LHCN-M2 (cell line): ENCODE measurements at regions not wholly inside any gene's neighbourhood (a gene's known extent, or its start where the extent isn't known, plus 50 kb on each side); places are given as distances from the start of the nearest gene placed in this dataset.
A peak's percentile ranks its signal among the peaks of the same experiment; 100 is the strongest.

Experiments
- DNase-seq: peaks from one replicate; pipeline ENCODE4 v3.0.0-alpha.2; 2012; ENCODE audit warnings: low read depth

DNA sequence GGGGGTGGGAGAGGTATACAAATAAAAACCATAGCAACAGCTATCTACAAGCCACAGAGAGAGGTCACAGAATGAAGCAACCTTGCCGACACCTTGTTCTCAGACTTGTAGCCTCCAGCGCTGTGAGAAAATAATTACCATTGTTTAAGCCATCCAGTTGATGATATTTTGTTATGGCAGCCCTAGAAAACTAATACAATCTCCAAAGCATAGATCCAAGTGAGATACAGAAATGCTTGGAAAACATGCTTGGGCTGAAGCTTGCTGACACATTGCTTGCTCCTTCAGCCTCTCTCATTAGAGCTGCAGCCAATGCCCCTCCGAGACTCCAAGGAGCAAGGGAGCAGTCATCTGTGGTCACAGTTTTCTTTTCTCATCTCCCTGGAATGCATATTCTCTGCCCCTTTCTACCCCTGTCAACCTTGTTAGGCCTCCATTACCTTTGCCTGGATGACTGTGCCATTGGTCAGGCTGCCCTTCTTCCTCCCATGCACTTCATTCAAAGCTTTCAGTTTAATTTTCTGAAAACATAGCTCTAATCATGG lies 401.4 kb upstream of the KLF4 start:
- peak; percentile 29 for DNase-seq

DNA sequence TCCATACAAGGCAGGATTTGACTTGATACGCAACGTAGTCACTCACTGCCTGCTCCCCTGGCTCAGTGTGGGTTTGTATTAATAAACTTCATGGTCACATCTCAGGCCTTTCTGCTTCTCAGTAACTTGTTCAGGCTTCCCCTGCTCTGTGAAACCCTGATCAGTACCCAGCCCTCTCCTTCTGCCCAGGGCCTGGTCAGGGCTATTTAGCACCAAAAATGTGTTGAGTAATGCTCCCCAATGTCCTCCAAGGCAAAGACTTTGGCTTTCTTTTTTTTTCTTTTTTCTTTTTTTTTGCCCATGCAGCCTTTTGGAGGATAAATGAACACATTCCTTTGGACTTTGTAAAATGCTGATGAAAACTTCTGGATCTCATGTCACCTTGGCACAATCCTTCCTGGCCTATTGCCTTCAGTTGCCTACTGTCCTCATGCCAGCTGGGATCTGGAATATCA lies 399.2 kb upstream of the KLF4 start:
- no peak for DNase-seq

DNA sequence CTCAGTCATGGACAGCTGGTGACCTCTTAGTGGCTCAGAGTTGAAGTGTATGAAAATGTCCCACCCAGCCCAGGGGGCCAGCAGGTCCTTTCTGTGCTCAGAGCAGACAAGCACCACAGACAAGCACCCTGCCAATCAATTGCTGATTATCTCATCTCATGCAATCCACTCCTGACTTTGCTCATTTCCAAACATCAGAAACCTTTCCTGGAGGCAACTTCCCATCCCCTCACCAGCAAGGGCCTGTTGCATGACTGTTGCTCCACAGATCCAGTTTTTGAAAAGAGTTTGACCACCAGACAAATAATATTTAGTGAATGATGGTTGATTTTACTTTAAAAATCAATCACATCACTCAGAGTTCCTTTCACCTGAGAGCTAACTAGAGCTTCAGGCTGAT lies 397.3 kb upstream of the KLF4 start:
- no peak for DNase-seq

DNA sequence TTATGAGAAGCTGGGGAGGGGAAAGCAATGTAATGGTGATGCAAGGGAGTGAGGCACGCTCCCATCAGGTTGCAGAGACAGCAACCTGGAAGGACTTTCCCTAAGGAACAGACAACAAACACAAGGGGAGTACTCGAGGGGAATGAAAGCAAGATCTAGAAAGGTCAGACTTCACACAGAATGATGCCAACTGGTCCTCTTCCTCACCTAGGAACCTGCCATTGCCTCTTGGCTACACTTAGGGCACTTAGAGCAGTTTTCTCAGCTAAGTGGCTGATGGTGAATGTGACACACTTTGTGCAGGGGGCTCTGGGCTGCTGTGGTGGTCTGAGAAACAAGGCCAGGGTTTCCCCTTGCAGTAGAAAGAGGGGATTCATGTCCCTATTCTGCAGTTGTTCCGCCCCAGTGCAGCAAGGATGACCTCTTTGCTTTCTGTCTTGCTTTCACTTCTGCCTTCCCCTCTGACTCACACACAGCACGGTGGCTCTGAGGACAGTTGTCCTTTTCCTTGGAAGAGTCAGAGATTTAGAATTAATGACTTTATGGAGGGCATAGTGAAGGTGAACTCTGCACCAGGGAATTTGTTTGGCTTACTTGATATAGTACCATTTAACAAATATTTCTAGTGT lies 394.0 kb upstream of the KLF4 start:
- DNase-seq, result no peak

DNA sequence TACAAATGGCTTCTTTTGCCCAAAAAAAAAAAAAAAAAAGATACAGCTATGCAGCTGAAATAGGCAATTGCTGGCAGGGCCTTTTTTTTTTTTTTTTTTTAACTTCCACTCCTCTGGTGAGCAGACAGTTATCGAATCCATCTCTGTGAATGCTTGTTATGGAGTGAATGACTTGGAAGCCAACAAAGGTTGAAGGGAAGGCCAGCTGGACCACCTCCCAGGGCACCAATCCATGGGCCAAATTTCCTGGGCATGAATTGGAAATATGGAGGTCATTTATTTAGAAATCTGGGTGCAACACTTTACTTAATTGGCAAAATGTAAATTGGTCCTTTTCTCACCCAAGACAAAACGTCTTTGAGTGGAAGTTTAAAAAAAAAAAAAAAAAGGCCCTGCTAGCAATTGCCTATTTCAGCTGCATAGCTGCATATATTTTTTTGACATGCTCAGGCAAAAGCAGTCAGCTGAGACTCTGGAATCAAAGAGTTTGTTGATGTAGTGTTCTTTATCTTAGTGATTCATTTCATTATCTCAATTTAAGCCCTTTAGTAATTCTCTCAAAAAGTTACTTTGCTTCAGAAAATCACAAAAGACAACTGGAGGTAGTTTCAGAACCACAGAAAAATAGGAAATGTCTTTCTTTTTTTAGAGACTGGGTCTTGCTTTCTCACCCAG lies 392.2 kb upstream of the KLF4 start:
- DNase-seq, result no peak

DNA sequence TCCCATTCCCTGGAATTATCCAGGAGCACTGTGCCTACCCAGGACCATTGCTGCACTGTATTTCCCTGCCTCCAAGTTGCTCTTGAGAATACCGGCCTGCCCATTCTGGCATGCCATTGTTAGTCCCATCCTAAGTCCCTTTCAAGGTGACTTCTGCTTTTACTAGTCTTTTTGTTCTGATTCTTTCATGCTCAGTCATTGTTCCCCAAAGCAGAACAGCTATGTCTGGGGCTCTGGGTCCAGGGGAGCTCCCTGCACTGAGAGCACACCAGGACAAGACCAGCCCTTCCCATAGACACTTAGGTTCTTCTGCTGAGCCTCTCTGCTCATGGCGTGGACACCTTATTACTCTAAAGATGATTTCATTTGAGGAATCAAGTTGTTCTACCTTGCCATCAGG lies 388.9 kb upstream of the KLF4 start:
- DNase-seq, result no peak

DNA sequence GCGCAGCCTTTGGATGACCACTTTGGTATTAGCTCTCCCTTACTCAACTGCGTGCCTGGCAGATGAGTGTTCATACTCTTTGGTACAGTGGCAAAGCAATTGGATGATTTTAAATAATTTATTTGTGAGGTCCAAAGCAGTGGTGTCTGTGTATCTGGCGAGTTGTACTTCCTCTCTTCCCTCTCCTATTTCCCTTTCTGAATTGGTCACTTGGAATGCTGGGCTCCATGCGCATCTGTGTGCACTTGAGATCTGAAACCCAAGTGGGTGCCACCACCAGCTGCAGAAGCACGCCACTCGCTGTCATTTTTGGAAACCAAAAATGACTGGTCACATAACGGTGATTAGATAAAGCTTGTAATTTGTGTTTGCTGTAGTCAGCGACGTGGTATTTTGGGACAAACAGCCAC lies 386.0 kb upstream of the KLF4 start:
- DNase-seq, result no peak

DNA sequence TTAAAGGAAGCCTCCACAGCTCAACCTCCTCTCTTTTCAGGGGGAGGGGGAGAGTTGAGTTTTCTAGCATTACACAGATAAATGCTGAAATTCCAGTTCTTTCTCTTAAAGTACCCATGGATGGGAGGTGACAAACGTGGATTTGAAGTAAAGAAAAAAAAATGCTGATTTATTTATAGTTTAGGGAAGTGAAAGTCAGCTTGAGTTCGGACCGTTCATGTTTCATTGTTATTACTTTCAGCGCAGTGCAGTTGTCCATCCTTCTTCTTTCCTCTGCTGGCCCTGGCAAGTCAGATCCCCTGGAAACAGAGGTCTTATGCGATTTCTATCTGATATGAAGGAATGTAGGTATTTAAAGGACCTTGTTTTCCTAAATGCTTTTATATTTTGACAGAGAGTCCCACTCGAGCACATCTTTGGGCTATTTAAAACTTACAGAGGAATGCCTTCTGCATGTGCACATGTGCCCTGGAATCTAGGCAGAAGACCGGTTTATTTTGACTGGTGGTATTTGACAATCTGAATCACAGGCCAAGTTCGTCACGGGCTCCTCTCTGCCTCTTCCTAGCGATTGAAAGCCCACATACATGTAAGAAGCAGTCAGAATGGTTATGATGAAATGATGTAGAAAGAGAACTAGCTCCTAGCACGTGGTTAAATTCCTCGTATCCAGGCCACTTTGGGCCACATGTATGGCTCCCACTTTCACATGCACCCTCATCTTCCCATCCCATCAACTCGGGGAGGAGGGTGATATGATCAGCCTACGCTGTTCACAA lies 385.2 kb upstream of the KLF4 start:
- DNase-seq, result no peak

DNA sequence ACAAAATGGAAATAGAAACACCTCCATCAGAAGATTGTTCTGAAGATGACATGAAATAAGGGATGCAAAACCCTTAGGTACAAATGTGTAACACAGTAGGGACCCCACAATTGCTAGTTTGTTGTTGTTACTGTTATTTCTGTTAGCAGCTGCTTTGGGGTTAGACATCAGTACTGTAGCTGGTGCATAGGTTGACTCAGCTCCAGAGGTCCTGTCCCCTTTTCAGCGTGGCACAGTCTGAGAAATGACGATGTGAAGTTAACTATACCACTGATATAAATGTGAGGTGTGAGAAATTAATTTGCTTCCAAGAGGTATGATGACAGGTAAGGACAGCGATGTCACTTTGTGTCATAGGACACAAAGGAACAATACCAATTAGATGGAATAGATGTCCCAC lies 384.6 kb upstream of the KLF4 start:
- DNase-seq, result no peak

DNA sequence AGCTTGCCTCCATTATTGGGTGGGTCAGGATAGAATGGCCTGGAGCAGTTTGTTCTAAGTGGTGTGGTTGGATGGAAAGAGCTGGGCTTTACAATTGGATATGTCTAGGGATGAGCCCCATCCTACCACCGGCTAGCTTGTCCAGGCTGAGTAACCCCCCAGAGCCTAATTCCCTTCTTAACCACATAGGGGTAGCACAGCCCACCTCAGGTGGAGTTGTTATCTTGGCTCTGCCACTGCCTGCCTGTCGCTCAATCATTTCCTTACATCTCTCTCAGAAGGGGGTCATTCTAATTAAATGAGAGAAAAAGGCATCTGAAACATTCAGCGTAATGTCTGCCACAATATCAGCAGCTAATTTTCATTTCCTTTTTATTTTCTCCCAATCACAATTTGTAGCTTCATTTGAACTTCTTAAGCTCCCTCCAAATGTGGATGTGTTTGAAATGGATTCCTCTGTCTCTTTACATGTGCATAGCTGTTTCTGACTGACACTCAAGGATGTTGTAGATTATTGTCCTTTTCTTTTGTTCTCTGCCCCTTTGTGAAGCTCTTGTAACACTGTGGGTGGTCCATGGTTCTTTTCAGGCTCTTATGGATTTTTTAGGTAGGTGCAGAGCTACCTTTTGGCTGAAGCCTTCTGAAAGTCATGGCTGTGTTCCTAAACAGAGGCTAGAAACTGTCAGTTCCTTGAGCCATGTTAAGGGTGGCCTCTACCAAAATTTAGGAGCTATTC lies 383.1 kb upstream of the KLF4 start:
- DNase-seq, result no peak

DNA sequence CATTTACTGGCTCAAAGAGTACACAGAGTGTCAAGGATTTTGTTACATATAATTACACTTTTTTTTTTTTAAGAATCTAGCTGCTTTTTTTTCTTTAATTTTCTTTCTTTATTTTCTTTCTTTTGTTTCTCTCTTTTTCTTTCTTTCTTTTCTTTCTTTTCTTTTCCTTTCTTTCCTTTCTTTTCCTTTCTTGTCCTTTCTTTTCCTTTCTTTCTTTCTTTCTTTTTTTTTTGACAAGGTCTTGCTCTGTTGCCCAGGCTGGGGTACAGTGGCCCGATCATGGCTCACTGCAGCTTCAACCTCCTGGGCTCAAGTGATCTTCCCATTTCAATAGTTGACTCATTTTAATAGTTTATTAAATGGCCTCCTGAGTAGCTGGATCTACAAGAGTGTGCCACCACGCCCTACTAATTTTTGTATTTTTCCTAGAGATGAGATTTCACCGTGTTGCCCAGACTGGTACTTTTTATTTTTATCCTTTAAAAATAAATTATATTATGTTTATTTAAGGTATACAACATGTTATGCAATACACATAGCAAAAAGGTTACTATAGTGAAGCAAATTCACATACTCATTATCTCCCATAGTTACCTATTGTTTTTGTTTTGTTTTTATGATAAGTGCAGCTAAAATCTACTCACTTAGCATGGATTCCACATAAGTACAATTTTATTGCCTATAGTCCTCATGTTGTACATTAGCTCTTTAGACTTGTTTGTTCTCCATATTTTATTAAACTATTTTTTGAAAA lies 381.5 kb upstream of the KLF4 start:
- DNase-seq, result no peak

DNA sequence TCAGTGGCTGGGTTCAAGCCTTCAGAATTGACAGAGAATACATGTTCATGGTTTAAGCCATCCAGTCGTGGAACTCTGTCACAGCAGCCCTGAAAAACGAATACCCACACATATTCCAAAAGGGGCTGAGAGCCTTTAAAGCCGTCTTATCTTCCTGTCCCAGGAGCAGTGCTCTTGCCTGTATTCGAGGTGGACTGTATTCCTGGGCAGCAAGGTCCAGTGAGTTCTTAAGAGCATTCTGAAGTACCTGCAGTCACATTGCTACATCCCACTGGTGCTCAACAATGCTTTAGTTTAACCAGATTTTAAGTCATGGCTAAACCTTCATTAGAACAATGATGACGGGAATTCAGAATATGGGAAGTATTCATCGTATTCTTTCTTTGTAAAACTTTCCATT lies 380.7 kb upstream of the KLF4 start:
- DNase-seq, result no peak

DNA sequence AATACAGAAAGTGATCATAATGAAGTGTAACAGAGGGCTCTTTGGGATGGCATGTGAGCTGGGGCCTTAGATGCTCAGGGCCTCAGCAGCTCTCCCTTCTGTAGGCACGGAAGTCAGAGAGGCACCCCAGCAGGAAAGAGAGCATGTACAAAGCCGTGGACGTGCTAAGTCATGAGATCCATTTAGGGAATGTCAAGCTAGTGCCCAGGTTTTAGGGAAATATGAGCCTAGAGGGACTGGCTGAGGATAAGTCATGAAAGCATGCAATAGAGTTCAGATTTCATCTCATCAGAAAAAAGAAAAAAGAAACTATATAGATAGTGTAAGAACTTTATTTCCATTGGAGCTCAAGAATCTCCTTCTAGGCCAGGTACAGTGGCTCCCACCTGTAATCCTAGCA lies 379.5 kb upstream of the KLF4 start:
- DNase-seq, result no peak

DNA sequence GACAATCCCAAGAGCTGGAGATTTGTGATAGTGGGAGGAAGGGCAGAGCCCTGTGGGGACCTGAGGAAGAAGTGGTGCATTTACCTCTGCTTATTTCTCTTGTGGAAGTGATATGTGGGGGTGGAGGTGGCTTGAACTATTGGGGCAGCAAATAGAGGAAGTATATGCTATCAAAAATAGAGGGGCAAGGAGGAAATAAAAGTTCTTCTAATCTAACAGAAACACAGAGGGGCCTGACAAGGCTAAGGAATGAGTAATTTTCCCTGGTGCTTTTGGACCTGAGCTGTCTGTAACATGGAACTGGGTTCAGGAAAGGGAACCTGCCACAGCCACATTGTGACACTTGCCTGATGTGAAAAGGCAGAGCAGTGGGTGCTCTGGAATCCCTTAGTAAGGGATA lies 378.6 kb upstream of the KLF4 start:
- DNase-seq, result no peak

DNA sequence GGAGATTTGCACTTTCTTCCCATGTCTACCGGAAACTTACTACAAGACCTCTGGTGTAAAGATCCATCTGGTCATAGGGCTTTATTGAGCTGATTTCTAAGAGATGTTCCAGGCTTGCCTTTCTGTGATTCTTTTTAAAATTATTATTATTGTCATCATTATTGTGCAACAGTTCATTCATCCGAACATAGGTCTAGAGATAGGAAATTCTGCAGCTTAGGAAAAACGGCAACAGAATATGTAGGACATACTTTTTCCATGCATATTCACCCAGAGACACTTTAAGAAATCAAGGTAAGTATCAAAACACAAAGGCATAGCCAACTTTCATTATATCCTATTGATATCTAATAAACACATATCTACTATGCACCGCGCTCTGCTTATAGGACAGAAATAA lies 378.2 kb upstream of the KLF4 start:
- DNase-seq, result no peak

DNA sequence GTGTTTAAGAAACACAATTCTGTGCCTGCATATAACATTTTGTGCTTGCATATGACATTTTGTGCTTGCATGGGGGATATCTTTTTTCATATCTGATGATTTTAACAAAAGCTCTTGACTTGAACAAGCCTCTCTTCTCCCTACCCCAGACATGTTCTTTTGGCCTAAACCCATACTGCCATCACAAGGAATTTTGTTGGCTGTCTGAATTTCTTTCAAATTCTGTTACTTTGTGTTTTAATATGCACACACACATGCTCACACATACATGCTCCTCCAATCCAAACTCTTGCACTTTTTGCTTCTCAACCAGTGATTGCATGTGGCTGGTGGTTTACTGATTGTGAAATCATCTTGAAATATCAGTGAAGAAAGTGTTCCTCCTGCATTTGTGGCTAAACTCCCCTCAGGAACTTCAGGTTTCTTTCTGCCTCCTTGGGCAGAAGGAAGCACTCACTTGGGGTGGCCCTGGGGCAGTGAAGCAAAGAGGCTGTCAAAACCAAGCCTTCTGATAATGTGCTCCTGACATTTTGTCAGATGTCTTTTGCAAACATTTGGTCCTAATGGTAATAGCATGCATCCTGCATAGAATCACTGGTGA lies 377.2 kb upstream of the KLF4 start:
- DNase-seq, result peak; percentile 31

DNA sequence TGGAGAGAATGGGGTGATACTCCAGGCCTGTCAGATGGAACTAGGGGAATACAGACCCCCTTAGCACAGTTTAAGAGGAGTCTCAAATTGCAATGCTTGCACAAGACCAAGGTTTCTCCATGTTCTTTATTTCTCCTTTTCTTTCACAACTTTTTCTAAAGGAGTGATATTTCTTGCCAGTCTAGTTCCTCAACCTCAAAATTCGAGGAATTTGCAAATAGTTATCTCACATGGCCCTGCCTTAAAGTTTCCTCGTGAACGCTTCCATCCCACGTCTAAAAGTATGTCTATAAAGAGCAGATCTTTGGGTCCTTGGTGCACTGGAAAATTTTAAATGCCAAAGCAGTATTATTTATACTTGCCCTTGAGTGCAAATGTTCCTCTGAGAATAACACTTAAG lies 373.8 kb upstream of the KLF4 start:
- DNase-seq, result no peak

DNA sequence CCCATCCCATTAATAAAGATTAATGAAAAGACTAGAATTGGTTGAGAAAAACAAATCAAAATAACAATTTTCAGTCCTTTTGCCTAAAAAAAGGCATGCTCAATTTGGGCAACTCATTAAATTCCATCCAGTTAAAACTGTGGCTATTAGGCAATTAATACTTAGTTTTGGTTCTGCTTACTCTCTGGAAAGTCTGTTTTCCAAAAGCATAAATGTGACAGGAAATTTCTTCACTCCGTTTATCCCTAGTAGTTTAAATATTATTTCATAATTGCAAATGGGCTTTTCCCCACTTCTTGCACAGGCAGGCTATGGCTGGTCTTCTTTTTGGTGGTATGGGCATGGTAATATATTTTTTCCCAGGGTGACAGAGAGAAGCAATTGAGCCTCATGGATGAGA lies 373.3 kb upstream of the KLF4 start:
- DNase-seq, result no peak

DNA sequence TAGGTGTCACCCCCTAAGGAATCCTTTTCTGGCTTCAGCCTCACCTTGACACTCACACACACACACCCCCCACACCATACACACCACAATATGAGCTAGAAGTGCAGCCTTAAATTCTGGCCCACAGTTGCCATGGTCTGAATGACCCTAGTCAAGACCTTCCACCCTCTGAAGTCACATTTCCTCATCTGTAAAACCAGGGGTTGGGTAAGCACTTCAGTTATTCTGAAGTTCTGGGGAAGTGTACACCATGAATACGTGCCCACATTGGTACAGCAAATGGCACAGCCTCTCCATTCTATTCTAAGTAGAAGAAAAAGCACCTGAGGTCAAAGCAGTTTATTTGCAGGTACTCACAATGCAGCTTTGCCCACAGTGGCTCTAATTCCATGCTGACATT lies 372.8 kb upstream of the KLF4 start:
- DNase-seq, result no peak

DNA sequence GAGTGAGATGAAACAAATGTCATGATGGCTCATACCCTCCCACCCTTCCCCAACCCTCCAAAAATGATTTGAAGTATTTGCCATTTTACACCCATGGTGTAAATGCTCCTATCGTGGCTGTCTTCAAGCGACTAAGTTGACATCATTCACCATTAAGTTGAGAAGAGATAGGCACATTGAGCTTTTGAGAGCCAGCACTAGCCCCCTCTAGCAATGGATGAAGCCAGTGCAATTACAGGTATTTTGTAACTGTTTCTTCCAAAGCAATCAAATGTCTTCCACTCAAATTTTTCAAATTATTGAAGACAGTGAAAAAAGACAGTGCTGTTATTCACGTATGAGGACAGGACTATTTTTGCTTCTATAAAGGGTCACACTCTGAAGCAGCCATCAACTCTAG lies 371.5 kb upstream of the KLF4 start:
- no peak for DNase-seq

DNA sequence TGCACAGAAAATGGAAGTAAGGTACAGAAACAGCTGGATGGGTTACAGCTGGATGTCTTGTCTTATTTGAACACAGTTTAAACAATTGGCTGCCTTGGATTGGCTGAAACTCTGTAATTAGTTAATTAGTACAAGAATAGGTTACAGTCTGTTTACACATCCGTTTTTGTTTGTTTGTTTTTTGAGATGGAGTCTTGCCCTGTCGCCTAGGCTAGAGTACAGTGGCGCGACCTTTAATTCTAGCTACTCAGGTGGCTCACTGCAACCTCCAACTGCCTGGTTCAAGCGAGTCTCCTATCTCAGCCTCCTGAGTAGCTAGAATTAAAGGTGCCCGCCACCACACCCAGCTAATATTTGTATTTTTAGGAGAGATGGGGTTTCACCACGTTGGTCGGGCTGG lies 368.7 kb upstream of the KLF4 start:
- no peak for DNase-seq
